NCI-H82 treated with DMSO at 0.1 percent for 48 hours (cell line): ENCODE measurements at regions not wholly inside any gene's neighbourhood (a gene's known extent, or its start where the extent isn't known, plus 50 kb on each side); places are given as distances from the start of the nearest gene placed in this dataset.

ENCODE experiments used
- DNase-seq: peaks from one replicate; lab custom pipeline; 2025; ENCODE audit not compliant: unreplicated experiment; lab: John Stamatoyannopoulos, UW

DNA sequence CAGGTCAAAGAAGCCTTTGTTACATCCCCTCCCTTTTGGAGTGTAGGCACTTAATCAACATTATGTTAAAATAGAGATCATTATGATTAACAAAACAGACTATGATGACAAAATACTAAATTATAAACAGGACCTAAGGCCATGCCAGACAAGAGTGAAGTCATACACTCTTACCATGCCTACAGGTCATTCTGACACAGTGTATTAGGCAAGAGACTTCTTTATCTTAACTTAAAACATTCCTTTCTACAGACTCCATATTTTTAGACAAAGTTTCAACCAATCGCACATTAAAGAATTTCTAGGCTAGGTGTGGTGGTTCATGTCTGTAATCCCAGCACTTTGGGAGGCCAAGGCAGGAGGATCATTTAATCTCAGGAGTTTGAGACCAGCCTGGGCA is 128.6 kb upstream of the SLC34A2 start:
- DNase-seq = no peak

DNA sequence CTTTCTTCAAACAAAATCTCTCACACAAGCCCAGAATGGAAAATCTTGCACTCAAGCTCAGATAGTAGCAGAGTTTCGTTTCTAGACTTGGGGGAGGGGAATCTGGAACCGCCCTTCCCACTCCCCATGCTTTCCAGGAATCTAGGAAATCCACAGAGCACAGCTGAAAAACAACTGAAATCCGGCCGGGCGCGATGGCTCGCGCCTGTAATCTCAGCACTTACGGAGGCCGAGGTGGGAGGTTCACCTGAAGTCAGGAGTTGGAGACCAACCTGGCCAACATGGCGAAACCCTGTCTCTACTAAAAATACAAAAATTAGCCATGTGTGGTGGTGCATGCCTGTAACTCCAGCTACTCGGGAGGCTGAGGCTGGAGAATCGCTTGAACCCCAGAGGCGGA is 127.3 kb upstream of the SLC34A2 start:
- no peak for DNase-seq

DNA sequence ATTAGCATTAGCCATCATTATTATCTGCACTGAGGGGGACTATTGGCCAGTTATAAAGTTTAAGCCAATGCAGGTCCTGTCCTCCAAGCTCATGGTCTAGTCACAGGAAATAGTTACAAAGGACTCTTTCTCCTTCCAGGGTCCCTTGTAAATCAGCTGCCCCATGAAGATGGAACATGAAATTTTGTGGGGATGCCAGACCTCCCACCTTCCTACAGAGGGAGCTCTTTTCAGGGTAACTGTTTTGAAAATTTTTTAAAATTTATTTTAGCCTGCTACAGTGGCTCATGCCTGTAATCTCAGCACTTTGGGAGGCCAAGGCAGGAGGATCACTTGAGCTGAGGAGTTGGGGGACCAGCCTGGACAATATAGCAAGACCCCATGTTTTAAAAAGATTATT is 124.4 kb upstream of the SLC34A2 start:
- no peak for DNase-seq

DNA sequence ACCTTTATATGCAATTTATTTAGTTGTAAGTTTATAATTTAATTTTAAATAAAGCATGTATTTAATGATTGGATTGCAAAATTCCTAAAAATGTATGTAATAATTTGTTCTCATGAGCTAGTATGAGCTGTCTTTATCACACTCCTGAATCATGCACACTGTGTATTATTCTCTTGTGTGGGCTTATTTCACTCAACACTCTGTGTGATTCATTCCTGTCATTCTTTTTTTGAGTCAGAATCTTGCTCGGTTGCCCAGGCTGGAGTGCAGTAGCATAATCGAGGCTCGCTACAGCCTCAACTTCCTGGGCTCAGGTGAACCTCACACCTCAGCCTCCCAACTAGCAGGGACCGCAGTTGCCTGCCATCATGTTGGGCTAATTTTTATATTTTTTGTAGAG is 123.1 kb upstream of the SLC34A2 start:
- DNase-seq = no peak

DNA sequence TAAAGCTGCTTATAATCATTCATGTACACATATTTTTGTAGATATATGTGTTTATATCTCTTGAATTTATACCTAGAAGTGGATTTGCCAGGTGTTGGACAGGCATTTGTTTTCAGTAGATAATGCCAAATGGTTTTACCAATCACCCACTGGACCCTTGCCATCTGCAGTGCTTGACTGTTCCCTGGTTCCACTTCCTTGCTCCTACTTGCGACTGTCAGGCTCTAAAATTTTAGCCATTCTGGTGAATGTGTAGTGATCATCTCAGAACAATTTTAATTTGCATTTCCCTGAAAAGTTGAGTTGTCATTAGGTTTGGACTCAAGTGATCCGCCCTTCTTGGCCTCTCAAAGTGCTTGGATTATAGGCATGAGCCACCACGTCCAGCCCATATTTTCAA is 122.4 kb upstream of the SLC34A2 start:
- DNase-seq = no peak

DNA sequence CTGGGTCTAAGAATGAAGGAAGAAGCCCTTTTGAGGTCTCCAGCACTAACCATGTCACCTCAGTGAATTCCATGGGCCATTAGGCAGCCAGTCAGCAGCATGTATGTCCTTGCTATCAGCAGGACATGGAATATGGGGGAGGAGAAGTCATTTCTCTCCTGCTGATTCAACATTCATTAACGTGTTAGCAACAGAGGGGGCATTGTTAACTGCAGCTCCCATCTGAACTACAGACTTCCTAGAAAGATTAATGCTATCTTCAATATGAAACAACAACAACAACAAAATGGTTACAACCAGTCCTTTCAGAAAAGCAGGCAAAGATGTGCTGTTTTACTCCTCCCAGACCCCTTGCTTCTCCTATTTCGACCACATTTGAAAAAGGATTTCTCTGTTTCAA is 120.4 kb upstream of the SLC34A2 start:
- DNase-seq = no peak

DNA sequence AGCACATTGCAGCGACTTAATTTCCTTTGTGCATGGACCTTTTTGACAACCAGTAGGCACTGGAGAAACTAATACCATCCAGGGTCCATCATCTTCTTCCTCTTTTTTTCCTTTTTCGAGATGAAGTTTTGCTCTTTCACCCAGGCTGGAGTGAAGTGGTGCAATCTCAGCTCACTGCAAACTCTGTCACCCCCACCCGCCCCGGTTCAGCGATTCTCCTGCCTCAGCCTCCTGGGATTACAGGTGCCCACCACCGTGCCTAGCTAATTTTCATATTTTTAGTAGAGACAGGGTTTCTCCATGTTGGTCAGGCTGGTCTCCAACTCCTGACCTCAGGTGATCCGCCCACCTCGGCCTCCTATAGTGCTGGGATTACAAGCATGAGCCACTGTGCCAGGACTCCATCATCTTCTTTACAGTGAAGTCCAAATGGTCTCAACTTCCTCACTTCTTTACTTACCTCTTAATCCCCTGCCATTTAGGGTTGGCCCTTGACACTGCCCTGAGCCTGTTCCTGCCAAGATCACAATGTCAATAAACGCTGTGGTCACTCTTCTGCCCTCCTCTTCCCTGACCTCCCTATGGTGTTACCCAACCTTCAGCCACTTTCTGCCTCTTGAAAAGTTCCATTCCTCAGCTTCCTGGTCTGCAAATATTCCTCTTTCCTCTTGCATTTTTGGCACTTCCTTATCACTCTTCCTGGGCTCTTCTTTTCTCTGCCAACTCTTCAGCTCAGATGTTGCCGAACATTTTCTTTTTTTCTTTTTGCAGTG is 119.8 kb upstream of the SLC34A2 start:
- no peak for DNase-seq

DNA sequence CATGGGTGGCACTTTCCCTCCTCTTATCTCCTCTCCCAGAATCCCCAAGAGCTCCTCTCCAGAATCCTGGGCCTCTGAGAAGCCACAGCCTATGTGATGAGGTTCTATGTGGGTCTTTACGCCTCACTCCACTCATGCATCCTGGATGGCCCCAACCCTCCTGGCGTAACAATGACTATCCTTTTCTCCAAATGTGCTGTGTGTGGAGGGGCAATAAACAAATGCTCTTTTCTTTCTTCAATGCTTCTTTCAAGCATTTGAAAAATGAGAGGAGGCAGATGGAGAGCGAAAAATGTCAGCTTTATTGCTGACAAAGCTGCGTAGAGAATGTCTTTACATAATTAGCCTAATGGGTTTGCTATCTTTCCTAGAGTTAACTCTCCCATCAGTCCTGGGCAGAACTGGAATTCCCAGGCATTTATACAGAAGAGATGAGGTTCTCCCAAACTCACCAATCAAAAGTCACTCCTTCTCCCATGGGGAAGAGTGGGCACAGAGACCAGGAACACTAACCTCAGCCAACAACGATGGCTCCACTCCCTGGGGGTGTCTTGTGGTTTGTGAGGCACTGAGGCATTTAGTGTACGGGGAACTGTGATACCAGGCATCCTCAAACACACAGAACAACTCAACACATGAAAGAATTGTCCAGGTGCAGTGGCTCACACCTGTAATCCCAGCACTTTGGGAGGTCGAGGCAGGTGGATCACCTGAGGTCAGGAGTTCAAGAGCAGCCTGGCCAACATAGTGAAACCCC is 118.9 kb upstream of the SLC34A2 start:
- DNase-seq = no peak

DNA sequence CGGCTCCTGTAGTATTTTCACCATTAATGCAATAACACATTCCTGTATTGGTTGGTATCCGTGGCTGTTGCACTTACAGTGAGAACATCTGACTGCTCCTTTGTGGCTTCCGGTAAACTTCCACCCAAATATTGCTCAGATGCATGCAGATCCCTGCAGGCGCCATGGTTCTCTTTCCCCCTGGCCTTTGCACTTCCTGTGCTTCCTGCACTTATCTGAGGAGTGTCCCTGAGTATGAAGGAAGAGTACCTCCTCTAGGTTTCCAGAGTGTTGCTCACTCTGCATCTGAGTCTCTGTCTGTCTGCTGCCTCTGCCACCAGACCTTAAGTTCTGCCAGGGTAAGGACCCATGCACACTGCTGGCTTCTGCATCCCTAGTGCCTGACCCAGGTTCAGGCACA is 117.2 kb upstream of the SLC34A2 start:
- DNase-seq = no peak

DNA sequence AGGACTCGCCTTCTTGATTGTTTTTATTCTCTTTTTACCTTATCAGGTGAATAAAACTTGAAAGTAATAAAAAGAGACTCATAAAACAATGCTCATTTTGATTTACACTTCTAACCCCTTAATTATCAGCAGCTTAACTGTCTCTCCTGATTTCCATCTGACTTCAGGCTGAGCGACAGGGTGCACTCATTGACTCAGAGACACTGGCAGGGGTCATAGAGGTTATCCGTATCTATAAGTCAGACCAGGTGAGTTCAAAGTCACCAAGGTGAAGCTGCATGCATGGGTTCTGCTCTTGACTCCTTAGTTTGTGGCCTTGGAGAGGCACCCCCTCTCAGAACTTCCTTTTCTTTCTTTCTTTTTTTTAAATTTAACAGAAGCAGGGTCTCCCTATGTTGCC is 116.4 kb upstream of the SLC34A2 start:
- no peak for DNase-seq

DNA sequence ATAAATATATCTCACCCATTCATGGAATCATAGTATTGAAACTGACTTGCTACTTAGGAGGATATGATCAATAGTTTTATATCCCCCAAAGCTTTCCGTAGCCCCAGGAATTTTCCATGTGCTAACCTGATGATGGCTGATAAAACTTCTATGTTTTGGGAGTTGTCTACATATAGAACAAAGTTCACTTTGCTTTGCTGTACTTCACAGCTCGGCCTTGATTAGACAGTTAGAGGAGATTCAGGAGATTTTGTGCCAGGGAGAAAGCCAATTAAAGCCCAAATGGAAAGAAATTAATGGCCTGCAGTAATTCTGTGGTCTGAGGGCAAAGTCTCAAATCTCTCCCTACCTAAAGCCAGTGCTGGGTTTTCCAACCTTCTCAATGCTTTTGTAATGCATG is 114.9 kb upstream of the SLC34A2 start:
- no peak for DNase-seq

DNA sequence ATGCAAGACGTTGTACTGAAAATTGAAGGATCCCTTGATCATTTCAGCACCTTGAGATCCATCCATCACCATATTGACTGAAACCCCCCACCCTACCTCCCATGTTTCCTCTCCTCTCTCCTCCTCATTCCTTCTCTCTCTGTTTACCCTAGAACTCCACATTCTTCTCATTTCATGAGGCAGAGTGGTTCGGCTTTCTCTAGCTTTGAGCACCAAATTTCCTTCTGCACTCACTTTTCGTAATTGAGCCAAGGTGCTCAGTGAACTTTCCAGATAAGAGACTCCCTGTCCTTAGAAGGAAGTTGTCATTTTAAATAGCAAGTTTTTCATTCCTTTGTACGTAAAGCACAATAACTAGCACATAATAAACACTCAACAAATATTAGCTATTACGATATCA is 108.3 kb upstream of the SLC34A2 start:
- DNase-seq = no peak

DNA sequence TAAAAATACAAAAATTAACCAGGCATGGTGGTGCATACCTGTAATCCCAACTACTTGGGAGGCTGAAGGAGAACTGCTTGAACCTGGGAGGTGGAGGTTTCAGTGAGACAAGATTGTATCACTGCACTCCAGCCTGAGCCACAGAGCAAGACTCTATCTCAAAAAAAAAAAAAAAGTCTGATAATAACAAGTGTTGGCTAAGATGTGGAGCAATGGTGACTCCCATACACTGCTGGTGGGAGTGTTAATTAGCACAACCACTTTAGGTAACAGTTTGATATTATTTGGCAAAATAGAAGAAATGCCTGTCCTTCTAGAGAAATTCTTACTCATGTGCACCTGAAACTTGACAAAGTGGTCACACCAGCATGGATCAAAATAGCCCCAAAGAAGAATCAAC is 106.2 kb upstream of the SLC34A2 start:
- DNase-seq = no peak

DNA sequence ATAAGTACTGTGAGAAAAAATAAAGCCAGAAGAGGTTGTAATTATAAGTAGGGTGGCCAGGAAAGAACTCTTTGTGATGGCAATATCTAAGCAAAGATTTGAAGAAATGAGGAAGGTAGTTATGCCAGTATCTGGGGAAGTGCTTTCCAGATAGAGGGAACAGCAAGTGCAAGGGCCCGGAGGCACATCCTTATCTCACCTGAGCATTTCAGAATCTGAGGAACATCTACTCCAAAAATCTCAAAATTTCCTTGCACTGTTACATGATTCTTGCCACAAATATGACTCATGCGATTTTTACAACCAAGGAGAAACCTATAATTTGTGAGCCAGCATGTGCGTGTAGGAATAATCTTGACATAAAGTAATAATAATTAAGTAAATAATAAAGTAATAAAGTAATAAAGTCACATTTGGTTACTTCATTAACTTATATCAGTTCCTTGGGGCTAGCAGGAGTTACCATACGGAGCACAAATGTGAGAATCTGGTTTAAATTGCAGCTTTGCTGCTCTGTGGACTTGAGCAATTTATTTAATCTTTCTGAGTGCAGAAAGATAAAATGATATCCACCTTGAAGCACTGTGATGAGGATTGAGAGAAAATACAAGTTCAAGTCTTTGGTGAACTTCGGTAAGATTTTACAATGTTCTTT is 105.1 kb upstream of the SLC34A2 start:
- DNase-seq = no peak

DNA sequence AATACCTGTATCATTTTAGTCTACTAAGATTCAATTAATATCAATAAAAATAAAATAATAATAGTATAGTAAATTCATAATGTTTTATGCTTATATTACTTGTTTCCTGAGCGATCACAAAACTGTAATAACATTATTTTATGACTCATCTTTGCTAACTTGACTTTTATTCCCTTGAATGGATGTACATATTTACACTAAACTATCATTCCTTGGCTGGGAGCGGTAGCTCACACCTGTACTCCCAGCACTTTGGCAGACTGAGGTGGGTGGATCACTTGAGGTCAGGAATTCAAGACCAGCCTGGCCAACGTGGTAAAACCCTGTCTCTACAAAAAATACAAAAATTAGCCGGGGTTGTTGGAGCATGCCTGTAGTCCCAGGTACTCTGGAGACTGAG is 104.0 kb upstream of the SLC34A2 start:
- no peak for DNase-seq

DNA sequence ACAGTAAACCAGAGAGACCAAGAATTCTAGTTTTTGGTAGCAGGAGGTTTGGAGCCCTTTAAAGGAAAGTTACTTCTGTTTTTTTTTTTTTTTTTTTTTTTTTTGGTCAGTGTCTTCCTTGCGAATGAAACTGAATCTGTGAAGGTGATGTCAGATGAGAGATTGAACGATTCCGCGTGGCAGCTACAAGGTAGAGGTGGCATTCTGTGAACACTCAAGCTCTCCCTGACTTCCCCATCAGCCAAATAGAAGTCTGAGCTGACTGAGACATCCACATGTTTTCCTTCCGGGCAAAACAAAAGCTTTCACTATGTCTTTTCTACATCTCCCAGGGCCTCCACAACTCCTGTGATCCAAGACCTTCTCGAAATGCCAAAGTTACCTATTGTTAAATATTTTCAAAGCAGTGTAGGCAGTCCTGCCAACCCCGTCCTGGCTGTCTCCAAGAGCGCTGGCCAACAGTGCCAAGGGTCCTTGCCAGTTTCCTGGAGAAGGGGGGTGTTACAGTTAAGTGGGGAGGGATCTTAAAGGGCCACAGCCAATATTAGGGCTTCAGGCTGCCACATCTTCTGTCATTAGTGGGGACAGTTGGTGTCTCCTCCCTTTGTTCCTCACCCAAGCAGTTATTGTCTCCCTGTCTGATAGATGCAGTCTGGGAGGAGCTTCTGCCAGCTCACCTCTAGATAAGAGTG is 102.9 kb upstream of the SLC34A2 start:
- no peak for DNase-seq

DNA sequence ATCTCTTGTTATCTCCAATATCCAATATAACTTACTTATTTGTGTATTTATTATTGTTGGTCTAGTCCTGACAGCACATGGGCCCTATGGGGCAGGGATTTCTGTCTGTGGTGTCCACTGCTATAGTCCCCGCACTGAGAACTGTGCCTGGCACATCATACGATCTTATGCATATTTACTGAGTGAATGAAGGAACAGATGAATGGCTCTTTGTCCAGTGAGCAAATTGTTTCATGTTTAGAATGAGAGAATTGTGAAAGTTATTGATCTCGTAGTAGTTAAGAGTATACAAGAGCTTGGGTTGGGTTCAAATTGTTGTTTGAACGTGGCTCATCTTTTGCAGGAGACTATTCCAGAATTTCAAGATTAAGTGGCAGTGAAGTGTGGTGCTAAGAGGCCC is 96.1 kb upstream of the SLC34A2 start:
- no peak for DNase-seq

DNA sequence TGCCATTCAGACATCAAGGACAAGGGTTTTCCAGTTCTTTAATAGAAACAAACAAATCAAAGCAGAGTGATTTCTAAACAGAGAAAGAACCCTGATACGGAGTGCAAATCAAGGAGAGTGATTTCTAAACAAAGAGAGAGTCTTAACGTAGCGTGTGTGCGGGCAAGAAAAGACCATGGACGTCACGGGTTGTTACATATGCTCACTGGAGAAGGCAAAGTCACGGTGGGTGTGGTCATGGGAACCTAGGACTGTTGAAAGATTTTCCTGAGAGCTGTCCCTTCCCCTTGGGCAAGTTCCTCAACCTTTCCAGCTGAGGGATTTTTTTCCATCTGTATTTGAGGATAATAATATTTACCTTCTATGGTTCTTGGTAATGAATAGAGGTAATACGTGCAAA is 95.0 kb upstream of the SLC34A2 start:
- no peak for DNase-seq

DNA sequence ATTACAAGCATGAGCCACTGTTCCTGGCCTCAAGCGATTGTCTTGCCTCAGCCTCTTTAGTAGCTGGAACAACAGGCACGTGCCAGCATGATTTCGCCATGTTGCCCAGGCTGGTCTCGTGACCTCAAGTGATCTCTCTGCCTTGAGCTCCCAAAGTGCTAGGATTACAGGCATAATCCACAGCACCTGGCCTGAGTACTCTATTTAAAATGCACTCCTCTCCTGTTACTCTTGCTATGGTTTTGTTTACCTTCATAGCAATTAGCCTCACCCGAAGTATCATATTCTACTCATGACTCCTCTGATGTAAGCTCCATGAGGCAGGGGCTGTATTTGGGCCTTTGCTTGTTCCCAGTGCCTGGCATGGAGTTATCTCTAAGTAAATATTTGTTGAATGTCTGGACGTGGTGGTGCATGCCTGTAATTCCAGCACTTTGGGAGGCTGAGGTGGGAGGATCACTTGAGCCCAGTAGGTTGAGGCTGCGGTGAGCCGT is 92.5 kb upstream of the SLC34A2 start:
- no peak for DNase-seq

DNA sequence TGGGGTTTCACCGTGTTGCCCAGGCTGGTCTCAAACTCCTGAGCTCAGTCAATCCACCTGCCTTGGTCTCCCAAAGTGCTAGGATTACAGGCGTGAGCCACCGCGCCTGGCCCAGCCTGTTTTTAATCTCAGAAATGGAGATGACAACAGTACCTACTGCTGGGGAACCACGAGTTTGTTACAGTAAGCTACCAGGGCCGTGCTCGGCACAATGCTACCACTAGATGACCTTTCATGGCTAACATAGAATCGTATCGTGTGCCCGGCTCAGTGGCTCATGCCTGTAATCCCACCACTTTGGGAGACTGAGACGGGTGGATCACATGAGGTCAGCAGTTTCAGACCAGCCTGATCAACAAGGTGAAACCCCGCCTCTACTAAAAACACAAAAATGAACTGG is 90.8 kb upstream of the SLC34A2 start:
- no peak for DNase-seq

DNA sequence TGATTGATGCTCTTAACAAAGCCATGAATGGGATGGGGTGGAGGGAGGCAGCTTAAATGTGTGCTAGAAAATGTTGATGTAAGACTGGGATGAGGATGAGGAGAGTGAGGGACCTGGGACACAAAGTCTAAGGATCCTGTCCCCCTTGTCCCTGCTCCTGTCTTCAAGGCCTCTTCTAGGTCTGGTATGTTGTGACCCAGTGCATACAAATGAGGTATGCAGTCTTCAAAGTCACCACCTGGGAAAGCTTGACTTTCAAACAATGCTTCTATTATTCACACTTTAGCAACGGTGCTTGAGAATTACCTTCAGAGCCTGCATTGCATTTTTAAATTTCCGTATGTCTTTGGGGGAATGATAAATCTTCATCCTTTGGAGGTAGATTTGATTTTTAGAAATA is 88.4 kb upstream of the SLC34A2 start:
- no peak for DNase-seq

DNA sequence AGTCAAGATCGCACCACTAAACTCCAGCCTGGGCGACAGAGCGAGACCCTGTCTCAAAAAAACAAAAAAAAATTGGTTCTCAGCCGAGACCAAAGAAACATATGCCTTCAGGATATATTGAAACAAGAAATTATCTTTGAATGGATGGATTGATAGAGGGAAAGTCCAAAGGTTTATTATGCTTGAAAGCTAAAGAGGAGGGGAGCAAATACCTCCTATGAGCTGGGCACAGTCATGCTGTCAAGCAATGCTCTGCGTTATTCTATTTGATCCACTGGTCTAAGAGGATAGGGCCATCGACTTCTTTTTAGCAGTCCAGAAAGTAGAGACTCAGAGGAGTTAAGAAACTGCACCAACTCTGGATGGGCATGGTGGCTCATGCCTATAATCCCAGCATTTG is 85.9 kb upstream of the SLC34A2 start:
- DNase-seq = no peak
